ENCODE measurements at regions not wholly inside any gene's neighbourhood (a gene's known extent, or its start where the extent isn't known, plus 50 kb on each side); places are given as distances from the start of the nearest gene placed in this dataset.

- H3K27me3 Mint-ChIP-seq = peaks cover 4% of the 10 kb centered on the region
- no peaks in the 10 kb centered on the region for H3K4me1 Mint-ChIP-seq (ENCODE audit: low read depth)
- no peak overlapping the region for H3K4me3 Mint-ChIP-seq
- no peaks in the 10 kb centered on the region for H3K36me3 Mint-ChIP-seq (ENCODE audit: low read depth)
- no peak overlapping the region for H3K27ac Mint-ChIP-seq
- peaks cover 8% of the 10 kb centered on the region for H3K9me3 Mint-ChIP-seq
These were observed 52.8 kb upstream of the ZNF536 start for GRCh38 chr19:30319411-30319810.

GRCh38 chr19:30319876-30320275 lies 52.3 kb upstream of the ZNF536 start:
- H3K9me3 Mint-ChIP-seq = peaks cover 8% of the 10 kb centered on the region
- no peaks in the 10 kb centered on the region for H3K4me1 Mint-ChIP-seq (ENCODE audit: low read depth)
- no peak overlapping the region for H3K4me3 Mint-ChIP-seq
- H3K27me3 Mint-ChIP-seq = peaks cover 3% of the 10 kb centered on the region
- H3K36me3 Mint-ChIP-seq (ENCODE audit: low read depth) = no peaks in the 10 kb centered on the region
- H3K27ac Mint-ChIP-seq = no peak overlapping the region

GRCh38 chr19:30320466-30320865 lies 51.7 kb upstream of the ZNF536 start:
- H3K36me3 Mint-ChIP-seq (ENCODE audit: low read depth) = no peaks in the 10 kb centered on the region
- H3K27ac Mint-ChIP-seq = no peak overlapping the region
- peaks cover 3% of the 10 kb centered on the region for H3K9me3 Mint-ChIP-seq
- no peak overlapping the region for H3K4me3 Mint-ChIP-seq
- H3K4me1 Mint-ChIP-seq (ENCODE audit: low read depth) = no peaks in the 10 kb centered on the region
- H3K27me3 Mint-ChIP-seq = no peaks in the 10 kb centered on the region

GRCh38 chr19:30320916-30321315 lies 51.3 kb upstream of the ZNF536 start:
- Mint-ChIP-seq H3K36me3 (ENCODE audit: low read depth) (no peaks in the 10 kb centered on the region), H3K9me3 (peaks cover 3% of the 10 kb centered on the region), H3K27ac (no peak overlapping the region), H3K4me3 (no peak overlapping the region), H3K27me3 (no peaks in the 10 kb centered on the region), H3K4me1 (ENCODE audit: low read depth) (no peaks in the 10 kb centered on the region)

All from stimulated activated naive CD8-positive, alpha-beta T cell treated with anti-CD3 and anti-CD28 coated beads, Interleukin-15, Interleukin-2, amounts not matched to agents 100 ng/mL and 50 ng/mL, for 24 hours (primary cell).